ENCODE measurements at regions not wholly inside any gene's neighbourhood (a gene's known extent, or its start where the extent isn't known, plus 50 kb on each side); places are given as distances from the start of the nearest gene placed in this dataset.

DNA sequence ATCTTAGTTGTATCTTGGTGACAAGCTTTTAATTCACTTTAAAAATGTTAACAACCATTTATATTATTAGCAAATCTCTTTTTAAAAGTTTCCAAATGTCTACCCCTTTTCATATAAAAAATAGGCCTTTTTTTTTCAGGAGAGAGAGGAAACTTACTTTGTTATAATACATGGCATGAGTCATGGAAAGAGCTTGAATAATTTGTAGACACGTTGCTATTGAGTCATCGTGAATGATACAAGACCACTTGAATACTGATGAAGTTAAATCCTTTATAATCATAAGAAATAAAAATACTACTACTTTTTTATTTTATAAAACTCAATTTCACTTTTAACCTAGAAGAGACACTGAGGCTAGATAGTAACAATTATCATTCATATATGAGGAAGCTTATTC lies 70.3 kb upstream of the BBX start:
- TF ChIP-seq, protein P1, sequence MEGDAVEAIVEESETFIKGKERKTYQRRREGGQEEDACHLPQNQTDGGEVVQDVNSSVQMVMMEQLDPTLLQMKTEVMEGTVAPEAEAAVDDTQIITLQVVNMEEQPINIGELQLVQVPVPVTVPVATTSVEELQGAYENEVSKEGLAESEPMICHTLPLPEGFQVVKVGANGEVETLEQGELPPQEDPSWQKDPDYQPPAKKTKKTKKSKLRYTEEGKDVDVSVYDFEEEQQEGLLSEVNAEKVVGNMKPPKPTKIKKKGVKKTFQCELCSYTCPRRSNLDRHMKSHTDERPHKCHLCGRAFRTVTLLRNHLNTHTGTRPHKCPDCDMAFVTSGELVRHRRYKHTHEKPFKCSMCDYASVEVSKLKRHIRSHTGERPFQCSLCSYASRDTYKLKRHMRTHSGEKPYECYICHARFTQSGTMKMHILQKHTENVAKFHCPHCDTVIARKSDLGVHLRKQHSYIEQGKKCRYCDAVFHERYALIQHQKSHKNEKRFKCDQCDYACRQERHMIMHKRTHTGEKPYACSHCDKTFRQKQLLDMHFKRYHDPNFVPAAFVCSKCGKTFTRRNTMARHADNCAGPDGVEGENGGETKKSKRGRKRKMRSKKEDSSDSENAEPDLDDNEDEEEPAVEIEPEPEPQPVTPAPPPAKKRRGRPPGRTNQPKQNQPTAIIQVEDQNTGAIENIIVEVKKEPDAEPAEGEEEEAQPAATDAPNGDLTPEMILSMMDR (IDR thresholded peaks at IDR 0.05; ENCODE audit: extremely low read depth in 1 of 2, insufficient read depth in 1 of 2, low read depth in 1 of 2, low read length in 2 of 2): no peak
- TF ChIP-seq EZH2 (IDR thresholded peaks at IDR 0.05; ENCODE audit: borderline replicate concordance, low read depth, low read length, severe bottlenecking) (no peak), POLR2AphosphoS5 (IDR thresholded peaks at IDR 0.05; ENCODE audit: insufficient read depth, low read depth, low read length) (no peak), POLR2A (IDR thresholded peaks at IDR 0.05; ENCODE audit: low read depth, low read length) (no peak), MYC (IDR thresholded peaks at IDR 0.05; ENCODE audit: low read depth, low read length) (no peak), GATA2 (IDR thresholded peaks at IDR 0.05; ENCODE audit: insufficient read depth, insufficient read length, low read depth, low read length) (no peak), FOS (IDR thresholded peaks at IDR 0.05; ENCODE audit: borderline replicate concordance, insufficient read depth, low read length) (no peak)
- TF ChIP-seq, protein P2, sequence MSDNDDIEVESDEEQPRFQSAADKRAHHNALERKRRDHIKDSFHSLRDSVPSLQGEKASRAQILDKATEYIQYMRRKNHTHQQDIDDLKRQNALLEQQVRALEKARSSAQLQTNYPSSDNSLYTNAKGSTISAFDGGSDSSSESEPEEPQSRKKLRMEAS (IDR thresholded peaks at IDR 0.05; ENCODE audit: insufficient read depth, insufficient read length): no peak

Data from endothelial cell of umbilical vein (primary cell).